EH (cell line): ENCODE measurements at regions not wholly inside any gene's neighbourhood (a gene's known extent, or its start where the extent isn't known, plus 50 kb on each side); places are given as distances from the start of the nearest gene placed in this dataset.
"Not testable (repeated sequence)": the region's sequence is repeated elsewhere in the genome, so short reads cannot be mapped to it uniquely, and the experiment has no call there.

Experiments
- DNase-seq: peaks from one replicate; pipeline ENCODE4 v3.0.0-alpha.2; 2015; ENCODE audit warnings: low read depth

- no peak for DNase-seq
Measured at GRCh38 chr18:51523671-51524070, 326.2 kb upstream of the MEX3C start.

GRCh38 chr18:51525453-51526225 is 328.2 kb upstream of the MEX3C start:
- DNase-seq: no peak

GRCh38 chr18:51527826-51528225 is 330.3 kb upstream of the MEX3C start:
- DNase-seq: no peak

GRCh38 chr18:51531501-51531900 is 334.0 kb upstream of the MEX3C start:
- no peak for DNase-seq

- no peak for DNase-seq
Measured at GRCh38 chr18:51537487-51537886, 340.0 kb upstream of the MEX3C start.

GRCh38 chr18:51540562-51540961 is 343.1 kb upstream of the MEX3C start:
- DNase-seq: no peak

- no peak for DNase-seq
Measured at GRCh38 chr18:51541230-51541629, 343.7 kb upstream of the MEX3C start.

GRCh38 chr18:51543658-51544155 is 346.2 kb upstream of the MEX3C start:
- DNase-seq: no peak

- DNase-seq: no peak
Measured at GRCh38 chr18:51545446-51545845, 348.0 kb upstream of the MEX3C start.

GRCh38 chr18:51559198-51559901 is 361.9 kb upstream of the MEX3C start:
- no peak for DNase-seq

- no peak for DNase-seq
Measured at GRCh38 chr18:51559902-51560287, 362.4 kb upstream of the MEX3C start.

- no peak for DNase-seq
Measured at GRCh38 chr18:51561821-51562220, 364.3 kb upstream of the MEX3C start.

GRCh38 chr18:51562866-51563265 is 365.4 kb upstream of the MEX3C start:
- DNase-seq: no peak

GRCh38 chr18:51563396-51563795 is 365.9 kb upstream of the MEX3C start:
- DNase-seq: no peak

GRCh38 chr18:51568151-51568550 is 370.7 kb upstream of the MEX3C start:
- no peak for DNase-seq

- no peak for DNase-seq
Measured at GRCh38 chr18:51569153-51569552, 371.7 kb upstream of the MEX3C start.

- no peak for DNase-seq
Measured at GRCh38 chr18:51569561-51569960, 372.1 kb upstream of the MEX3C start.

- DNase-seq: not testable (repeated sequence)
Measured at GRCh38 chr18:51570071-51570470, 372.6 kb upstream of the MEX3C start.

GRCh38 chr18:51573886-51574285 is 376.4 kb upstream of the MEX3C start:
- DNase-seq: not testable (repeated sequence)

GRCh38 chr18:51575171-51575570 is 377.7 kb upstream of the MEX3C start:
- DNase-seq: no peak

- DNase-seq: no peak
Measured at GRCh38 chr18:51578406-51578980, 381.0 kb upstream of the MEX3C start.

- DNase-seq: no peak
Measured at GRCh38 chr18:51580580-51580979, 383.1 kb upstream of the MEX3C start.

- DNase-seq: no peak
Measured at GRCh38 chr18:51582551-51582950, 385.1 kb upstream of the MEX3C start.
